HEK293 (cell line): ENCODE measurements at regions not wholly inside any gene's neighbourhood (a gene's known extent, or its start where the extent isn't known, plus 50 kb on each side); places are given as distances from the start of the nearest gene placed in this dataset.

Experiments
- CTCF ChIA-PET: fragments of 350-600 bp; formaldehyde crosslinking; extraction: SDS; loops from one replicate; lab custom pipeline; 2021; ENCODE audit warnings: antibody characterized with exemption; lab: Yijun Ruan, JAX
- POLR2A ChIA-PET: fragments of 300-600 bp; formaldehyde crosslinking; extraction: SDS; loops from one replicate; lab custom pipeline; 2020; ENCODE audit warnings: antibody characterized with exemption, inconsistent platforms; lab: Yijun Ruan, JAX
- H3K27ac ChIP-seq: fragments of 200-500 bp; sonication (Bioruptor generic); 2 replicates; pipeline ENCODE4 v1.5.1; 2014; ENCODE audit warnings: low read depth, low read length, control low read depth, inconsistent platforms; ENCODE audit errors: extremely low read depth
- H3K36me3 ChIP-seq, 2 experiments: fragments of 200-500 bp in 1 of 2; sonication (Bioruptor generic) in 1 of 2; 1 replicate in 1 of 2; 2 replicates in 1 of 2; pipeline ENCODE4 v1.5.1; 2014 to 2017; ENCODE audit warnings: inconsistent platforms in 2 of 2, low read length in 2 of 2; ENCODE audit not compliant: control insufficient read depth in 2 of 2, insufficient read depth in 1 of 2
- H3K4me1 ChIP-seq: fragments of 200-500 bp; sonication (Bioruptor generic); 2 replicates; pipeline ENCODE4 v1.5.1; 2014; ENCODE audit warnings: mild to moderate bottlenecking, low read length, inconsistent platforms; ENCODE audit not compliant: control insufficient read depth, insufficient read depth
- H3K4me3 ChIP-seq: 2 replicates; pipeline ENCODE4 v1.5.1; 2011; ENCODE audit warnings: low read depth, mild to moderate bottlenecking, control low read depth, low read length, moderate library complexity
- H3K9me3 ChIP-seq: fragments of 200-500 bp; sonication (Bioruptor generic); 2 replicates; pipeline ENCODE4 v1.5.1; 2014; ENCODE audit warnings: low read depth, low read length, inconsistent platforms; ENCODE audit not compliant: control insufficient read depth, insufficient read depth
- GLI2 ChIP-seq: fragments of 450-650 bp; formaldehyde crosslinking; IDR thresholded peaks from 2 replicates; pipeline ENCODE4; 2017; ENCODE audit warnings: missing biosample characterization, missing genetic modification characterization, low read depth, borderline replicate concordance
- HOXC10 ChIP-seq: sonication (generic); formaldehyde crosslinking; IDR thresholded peaks from 2 replicates; pipeline ENCODE4 v1.8.1; 2023; ENCODE audit warnings: mild to moderate bottlenecking, missing genetic modification reagents
- IKZF3 ChIP-seq: fragments of 450-650 bp; IDR thresholded peaks from 2 replicates; pipeline ENCODE4 v1.5.0; 2018; ENCODE audit warnings: missing biosample characterization, mild to moderate bottlenecking, missing genetic modification characterization, moderate library complexity
- MZF1 ChIP-seq: fragments of 450-650 bp; formaldehyde crosslinking; IDR thresholded peaks from 2 replicates; pipeline ENCODE4 v1.5.1; 2017; ENCODE audit warnings: missing biosample characterization, missing genetic modification characterization, borderline replicate concordance
- OVOL3 ChIP-seq: fragments of 450-650 bp; formaldehyde crosslinking; IDR thresholded peaks from 2 replicates; pipeline ENCODE4 v1.5.1; 2016; ENCODE audit warnings: missing biosample characterization, missing genetic modification characterization
- REPIN1 ChIP-seq: fragments of 450-650 bp; formaldehyde crosslinking; IDR thresholded peaks from 2 replicates; pipeline ENCODE4 v1.5.1; 2017; ENCODE audit warnings: missing biosample characterization, missing genetic modification characterization, low read depth
- SP2 ChIP-seq: fragments of 450-650 bp; formaldehyde crosslinking; IDR thresholded peaks from 2 replicates; pipeline ENCODE4 v1.5.1; 2016; ENCODE audit warnings: missing biosample characterization, missing genetic modification characterization
- SP7 ChIP-seq: fragments of 450-650 bp; formaldehyde crosslinking; IDR thresholded peaks from 2 replicates; pipeline ENCODE4 v1.5.1; 2016; ENCODE audit warnings: missing biosample characterization, missing genetic modification characterization
- TCF7L2 ChIP-seq: IDR thresholded peaks from 2 replicates; pipeline ENCODE4 v1.6.1; 2011; ENCODE audit warnings: low read depth, mild to moderate bottlenecking, inconsistent platforms, low read length, moderate library complexity, borderline replicate concordance
- YY1 ChIP-seq: fragments of 450-650 bp; formaldehyde crosslinking; IDR thresholded peaks from 2 replicates; pipeline ENCODE4 v1.5.1; 2018; ENCODE audit warnings: missing biosample characterization, missing genetic modification characterization
- ZFP69B ChIP-seq: fragments of 450-650 bp; formaldehyde crosslinking; IDR thresholded peaks from 2 replicates; pipeline ENCODE4 v1.5.1; 2016; ENCODE audit warnings: missing biosample characterization, missing genetic modification characterization
- ZNF416 ChIP-seq: fragments of 450-650 bp; formaldehyde crosslinking; IDR thresholded peaks from 2 replicates; pipeline ENCODE4 v1.5.1; 2016; ENCODE audit warnings: missing biosample characterization, missing genetic modification characterization
- ZNF48 ChIP-seq: fragments of 450-650 bp; formaldehyde crosslinking; IDR thresholded peaks from 2 replicates; pipeline ENCODE4 v1.5.1; 2016; ENCODE audit warnings: missing biosample characterization, missing genetic modification characterization
- ZNF530 ChIP-seq: fragments of 450-650 bp; formaldehyde crosslinking; IDR thresholded peaks from 2 replicates; pipeline ENCODE4 v1.5.1; 2016; ENCODE audit warnings: low read depth, missing biosample characterization, missing genetic modification characterization
- ZNF707 ChIP-seq: fragments of 450-650 bp; formaldehyde crosslinking; IDR thresholded peaks from 2 replicates; pipeline ENCODE4 v1.5.1; 2016; ENCODE audit warnings: missing biosample characterization, missing genetic modification characterization
- TF ChIP-seq, protein P1 (sequence below): fragments of 450-650 bp; formaldehyde crosslinking; IDR thresholded peaks from 2 replicates; pipeline ENCODE4 v1.5.1; 2016; ENCODE audit warnings: missing biosample characterization, missing genetic modification characterization
- TF ChIP-seq, protein P2 (sequence below): fragments of 450-650 bp; formaldehyde crosslinking; IDR thresholded peaks from 2 replicates; pipeline ENCODE4 v1.5.1; 2017; ENCODE audit warnings: missing biosample characterization, missing genetic modification characterization
- TF ChIP-seq, protein P3 (sequence below): fragments of 450-650 bp; formaldehyde crosslinking; optimal IDR thresholded peaks from 2 replicates; pipeline ENCODE3; 2016; ENCODE audit warnings: missing biosample characterization, mild to moderate bottlenecking, missing genetic modification characterization
- TF ChIP-seq, protein P4 (sequence below): fragments of 450-650 bp; formaldehyde crosslinking; IDR thresholded peaks from 2 replicates; pipeline ENCODE4 v1.5.1; 2016; ENCODE audit warnings: missing biosample characterization, missing genetic modification characterization
- TF ChIP-seq, protein P5 (sequence below): fragments of 450-650 bp; formaldehyde crosslinking; IDR thresholded peaks from 2 replicates; pipeline ENCODE4 v1.5.1; 2016; ENCODE audit warnings: missing biosample characterization, missing genetic modification characterization

DNA sequence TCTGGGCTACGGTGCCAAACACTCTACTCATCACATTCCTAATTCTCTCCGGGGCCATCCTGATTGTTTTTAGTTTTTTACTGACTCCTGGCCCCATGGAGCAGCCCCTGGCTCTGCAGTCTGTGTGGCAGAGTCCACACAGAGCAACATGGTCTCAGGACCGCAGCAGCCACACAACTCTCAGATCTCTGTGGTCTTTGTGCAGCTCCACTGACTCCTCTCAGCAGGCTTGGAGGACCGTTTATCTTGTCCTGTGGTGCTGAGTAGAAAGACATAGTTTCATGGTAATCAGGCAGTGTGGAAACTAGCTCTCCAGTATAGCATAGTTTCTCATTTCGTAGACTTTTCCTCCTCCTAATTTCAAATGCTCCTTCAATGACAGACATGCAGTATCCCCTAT lies 168.4 kb downstream of the EDN1 start (continued):
- TF ChIP-seq, protein P1, sequence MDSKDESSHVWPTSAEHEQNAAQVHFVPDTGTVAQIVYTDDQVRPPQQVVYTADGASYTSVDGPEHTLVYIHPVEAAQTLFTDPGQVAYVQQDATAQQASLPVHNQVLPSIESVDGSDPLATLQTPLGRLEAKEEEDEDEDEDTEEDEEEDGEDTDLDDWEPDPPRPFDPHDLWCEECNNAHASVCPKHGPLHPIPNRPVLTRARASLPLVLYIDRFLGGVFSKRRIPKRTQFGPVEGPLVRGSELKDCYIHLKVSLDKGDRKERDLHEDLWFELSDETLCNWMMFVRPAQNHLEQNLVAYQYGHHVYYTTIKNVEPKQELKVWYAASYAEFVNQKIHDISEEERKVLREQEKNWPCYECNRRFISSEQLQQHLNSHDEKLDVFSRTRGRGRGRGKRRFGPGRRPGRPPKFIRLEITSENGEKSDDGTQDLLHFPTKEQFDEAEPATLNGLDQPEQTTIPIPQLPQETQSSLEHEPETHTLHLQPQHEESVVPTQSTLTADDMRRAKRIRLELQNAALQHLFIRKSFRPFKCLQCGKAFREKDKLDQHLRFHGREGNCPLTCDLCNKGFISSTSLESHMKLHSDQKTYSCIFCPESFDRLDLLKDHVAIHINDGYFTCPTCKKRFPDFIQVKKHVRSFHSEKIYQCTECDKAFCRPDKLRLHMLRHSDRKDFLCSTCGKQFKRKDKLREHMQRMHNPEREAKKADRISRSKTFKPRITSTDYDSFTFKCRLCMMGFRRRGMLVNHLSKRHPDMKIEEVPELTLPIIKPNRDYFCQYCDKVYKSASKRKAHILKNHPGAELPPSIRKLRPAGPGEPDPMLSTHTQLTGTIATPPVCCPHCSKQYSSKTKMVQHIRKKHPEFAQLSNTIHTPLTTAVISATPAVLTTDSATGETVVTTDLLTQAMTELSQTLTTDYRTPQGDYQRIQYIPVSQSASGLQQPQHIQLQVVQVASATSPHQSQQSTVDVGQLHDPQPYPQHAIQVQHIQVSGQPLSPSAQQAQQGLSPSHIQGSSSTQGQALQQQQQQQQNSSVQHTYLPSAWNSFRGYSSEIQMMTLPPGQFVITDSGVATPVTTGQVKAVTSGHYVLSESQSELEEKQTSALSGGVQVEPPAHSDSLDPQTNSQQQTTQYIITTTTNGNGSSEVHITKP (tag by site-specific recombination) = no peak
- TF ChIP-seq SP7 (tag by site-specific recombination) = no peak
- TF ChIP-seq, protein P2, sequence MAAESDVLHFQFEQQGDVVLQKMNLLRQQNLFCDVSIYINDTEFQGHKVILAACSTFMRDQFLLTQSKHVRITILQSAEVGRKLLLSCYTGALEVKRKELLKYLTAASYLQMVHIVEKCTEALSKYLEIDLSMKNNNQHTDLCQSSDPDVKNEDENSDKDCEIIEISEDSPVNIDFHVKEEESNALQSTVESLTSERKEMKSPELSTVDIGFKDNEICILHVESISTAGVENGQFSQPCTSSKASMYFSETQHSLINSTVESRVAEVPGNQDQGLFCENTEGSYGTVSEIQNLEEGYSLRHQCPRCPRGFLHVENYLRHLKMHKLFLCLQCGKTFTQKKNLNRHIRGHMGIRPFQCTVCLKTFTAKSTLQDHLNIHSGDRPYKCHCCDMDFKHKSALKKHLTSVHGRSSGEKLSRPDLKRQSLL (tag by site-specific recombination) = no peak
- no peak for TF ChIP-seq OVOL3 (tag by site-specific recombination)
- no peak for TF ChIP-seq SP2 (tag by site-specific recombination)
- no peak for TF ChIP-seq ZFP69B (tag by site-specific recombination)
- no peak for TF ChIP-seq ZNF48 (tag by site-specific recombination)

DNA sequence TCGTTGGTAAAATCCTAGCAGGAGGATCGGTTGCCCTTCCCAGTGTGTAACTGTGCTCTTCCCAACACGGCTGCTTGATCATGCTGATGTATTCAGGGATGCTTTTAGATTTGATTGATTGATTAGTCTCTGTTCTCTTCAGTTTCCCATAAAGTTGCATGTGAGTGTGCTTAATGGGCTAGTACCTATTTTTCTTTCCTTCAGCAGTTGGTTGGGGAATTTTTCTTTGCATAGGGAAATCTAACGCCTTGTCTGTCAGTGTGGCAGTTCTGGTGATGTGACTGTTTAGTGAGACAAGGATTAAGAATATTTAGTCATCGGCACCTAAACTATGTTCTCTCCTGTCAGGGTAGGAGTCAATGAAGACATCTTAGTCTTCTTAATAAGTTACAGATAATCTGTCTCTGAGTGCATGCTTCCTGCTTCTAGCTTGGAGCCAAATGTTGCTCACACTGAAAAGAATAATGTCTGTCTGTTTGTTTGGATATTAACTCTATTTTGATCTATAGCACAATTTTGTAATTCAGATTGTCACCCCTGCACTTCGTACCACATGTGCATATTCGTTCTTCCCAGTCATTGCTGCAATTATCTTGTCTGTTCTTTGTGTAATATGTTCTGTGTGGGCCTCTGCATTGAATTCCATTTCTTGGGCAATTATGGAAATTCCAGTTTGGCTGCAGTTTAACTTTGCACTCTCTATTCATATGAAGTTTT lies 169.9 kb downstream of the EDN1 start:
- Histone ChIP-seq H3K27ac (no peak overlapping the region), H3K36me3 (no peaks in the 10 kb centered on the region), H3K9me3 (no peaks in the 10 kb centered on the region), H3K4me3 (no peak overlapping the region), H3K4me1 (no peaks in the 10 kb centered on the region)
- TF ChIP-seq, protein P3, sequence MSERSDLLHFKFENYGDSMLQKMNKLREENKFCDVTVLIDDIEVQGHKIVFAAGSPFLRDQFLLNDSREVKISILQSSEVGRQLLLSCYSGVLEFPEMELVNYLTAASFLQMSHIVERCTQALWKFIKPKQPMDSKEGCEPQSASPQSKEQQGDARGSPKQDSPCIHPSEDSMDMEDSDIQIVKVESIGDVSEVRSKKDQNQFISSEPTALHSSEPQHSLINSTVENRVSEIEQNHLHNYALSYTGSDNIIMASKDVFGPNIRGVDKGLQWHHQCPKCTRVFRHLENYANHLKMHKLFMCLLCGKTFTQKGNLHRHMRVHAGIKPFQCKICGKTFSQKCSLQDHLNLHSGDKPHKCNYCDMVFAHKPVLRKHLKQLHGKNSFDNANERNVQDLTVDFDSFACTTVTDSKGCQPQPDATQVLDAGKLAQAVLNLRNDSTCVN (tag by site-specific recombination) = no peak
- TF ChIP-seq HOXC10 (CRISPR knock-in tag) (no peak), ZNF707 (tag by site-specific recombination) (no peak), YY1 (tag by site-specific recombination) (no peak), ZNF416 (no peak), TCF7L2 (no peak), REPIN1 (no peak), ZNF48 (tag by site-specific recombination) (no peak), GLI2 (no peak), IKZF3 (tag by site-specific recombination) (no peak), MZF1 (tag by site-specific recombination) (no peak), ZNF530 (tag by site-specific recombination) (no peak)
- TF ChIP-seq, protein P1 (tag by site-specific recombination) = no peak
- TF ChIP-seq, protein P4, sequence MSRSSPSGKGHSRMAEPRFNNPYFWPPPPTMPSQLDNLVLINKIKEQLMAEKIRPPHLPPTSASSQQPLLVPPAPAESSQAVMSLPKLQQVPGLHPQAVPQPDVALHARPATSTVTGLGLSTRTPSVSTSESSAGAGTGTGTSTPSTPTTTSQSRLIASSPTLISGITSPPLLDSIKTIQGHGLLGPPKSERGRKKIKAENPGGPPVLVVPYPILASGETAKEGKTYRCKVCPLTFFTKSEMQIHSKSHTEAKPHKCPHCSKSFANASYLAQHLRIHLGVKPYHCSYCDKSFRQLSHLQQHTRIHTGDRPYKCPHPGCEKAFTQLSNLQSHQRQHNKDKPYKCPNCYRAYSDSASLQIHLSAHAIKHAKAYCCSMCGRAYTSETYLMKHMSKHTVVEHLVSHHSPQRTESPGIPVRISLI (tag by site-specific recombination) = no peak
- TF ChIP-seq, protein P5, sequence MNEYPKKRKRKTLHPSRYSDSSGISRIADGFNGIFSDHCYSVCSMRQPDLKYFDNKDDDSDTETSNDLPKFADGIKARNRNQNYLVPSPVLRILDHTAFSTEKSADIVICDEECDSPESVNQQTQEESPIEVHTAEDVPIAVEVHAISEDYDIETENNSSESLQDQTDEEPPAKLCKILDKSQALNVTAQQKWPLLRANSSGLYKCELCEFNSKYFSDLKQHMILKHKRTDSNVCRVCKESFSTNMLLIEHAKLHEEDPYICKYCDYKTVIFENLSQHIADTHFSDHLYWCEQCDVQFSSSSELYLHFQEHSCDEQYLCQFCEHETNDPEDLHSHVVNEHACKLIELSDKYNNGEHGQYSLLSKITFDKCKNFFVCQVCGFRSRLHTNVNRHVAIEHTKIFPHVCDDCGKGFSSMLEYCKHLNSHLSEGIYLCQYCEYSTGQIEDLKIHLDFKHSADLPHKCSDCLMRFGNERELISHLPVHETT (tag by site-specific recombination) = no peak
- ChIA-PET CTCF (interaction anchor here (1.6 kb wide), 1 partner anchor 22 kb away, joined by 7 read pairs; no protein-coding TSS in a partner anchor), POLR2A (no interaction called here)
